ENCODE measurements at regions not wholly inside any gene's neighbourhood (a gene's known extent, or its start where the extent isn't known, plus 50 kb on each side); places are given as distances from the start of the nearest gene placed in this dataset.

GRCh38 chr12:58988643-58989344, 68.5 kb upstream of the LRIG3 start:
- no peak for TF ChIP-seq EP300 (IDR thresholded peaks at IDR 0.05; ENCODE audit: borderline replicate concordance)
- no peak for TF ChIP-seq CREB1 (IDR thresholded peaks at IDR 0.05; ENCODE audit: low read depth)
- TF ChIP-seq CEBPB (IDR thresholded peaks at IDR 0.05), result no peak
- TF ChIP-seq TAF1 (IDR thresholded peaks at IDR 0.05; ENCODE audit: low read depth), result no peak
